GM19395 (cell line): ENCODE measurements at regions not wholly inside any gene's neighbourhood (a gene's known extent, or its start where the extent isn't known, plus 50 kb on each side); places are given as distances from the start of the nearest gene placed in this dataset.
"Not testable (repeated sequence)": the region's sequence is repeated elsewhere in the genome, so short reads cannot be mapped to it uniquely, and the experiment has no call there.

ENCODE experiments used
- ATAC-seq: cut with Tn5 transposase; IDR thresholded peaks from one replicate; pipeline ENCODE4 v1.9.1; 2021; ENCODE audit warnings: mild to moderate bottlenecking, moderate library complexity; ENCODE audit not compliant: unreplicated experiment

GRCh38 chr3:176097027-176097426 lies 1100.3 kb downstream of the TBL1XR1 start:
- ATAC-seq = no peak

GRCh38 chr3:176093892-176094291 lies 1103.4 kb downstream of the TBL1XR1 start:
- ATAC-seq = not testable (repeated sequence)

- no peak for ATAC-seq
These were observed 1106.6 kb downstream of the TBL1XR1 start for GRCh38 chr3:176090727-176091126.

GRCh38 chr3:176088962-176089383 lies 1108.3 kb downstream of the TBL1XR1 start:
- no peak for ATAC-seq

- no peak for ATAC-seq
These were observed 1110.1 kb downstream of the TBL1XR1 start for GRCh38 chr3:176087066-176087697.

- ATAC-seq = no peak
These were observed 1117.5 kb downstream of the TBL1XR1 start for GRCh38 chr3:176079785-176080184.

GRCh38 chr3:176078906-176079305 lies 1118.4 kb downstream of the TBL1XR1 start:
- ATAC-seq = no peak

- no peak for ATAC-seq
These were observed 1121.8 kb downstream of the TBL1XR1 start for GRCh38 chr3:176075491-176075890.

GRCh38 chr3:176075046-176075445 lies 1122.2 kb downstream of the TBL1XR1 start:
- no peak for ATAC-seq

GRCh38 chr3:176074096-176074495 lies 1123.2 kb downstream of the TBL1XR1 start:
- ATAC-seq = no peak

- ATAC-seq = no peak
These were observed 1125.3 kb downstream of the TBL1XR1 start for GRCh38 chr3:176071943-176072342.

- ATAC-seq = no peak
These were observed 1128.5 kb downstream of the TBL1XR1 start for GRCh38 chr3:176068750-176069149.

- ATAC-seq = no peak
These were observed 1138.4 kb downstream of the TBL1XR1 start for GRCh38 chr3:176058856-176059255.

GRCh38 chr3:176055836-176056235 lies 1141.4 kb downstream of the TBL1XR1 start:
- ATAC-seq = no peak

- ATAC-seq = no peak
These were observed 1145.5 kb downstream of the TBL1XR1 start for GRCh38 chr3:176051766-176052165.

GRCh38 chr3:176046703-176047102 lies 1150.6 kb downstream of the TBL1XR1 start:
- no peak for ATAC-seq

GRCh38 chr3:176041812-176042211 lies 1155.5 kb downstream of the TBL1XR1 start:
- ATAC-seq = no peak

- no peak for ATAC-seq
These were observed 1156.1 kb downstream of the TBL1XR1 start for GRCh38 chr3:176041185-176041584.

GRCh38 chr3:176037636-176038035 lies 1159.6 kb downstream of the TBL1XR1 start:
- no peak for ATAC-seq

- ATAC-seq = no peak
These were observed 1165.2 kb downstream of the TBL1XR1 start for GRCh38 chr3:176032043-176032442.

- not testable (repeated sequence) for ATAC-seq
These were observed 1157.1 kb downstream of the NAALADL2 start for GRCh38 chr3:176016203-176016602.

GRCh38 chr3:176015228-176015627 lies 1156.1 kb downstream of the NAALADL2 start:
- not testable (repeated sequence) for ATAC-seq

GRCh38 chr3:176009256-176009655 lies 1150.1 kb downstream of the NAALADL2 start:
- no peak for ATAC-seq
